ENCODE measurements at regions not wholly inside any gene's neighbourhood (a gene's known extent, or its start where the extent isn't known, plus 50 kb on each side); places are given as distances from the start of the nearest gene placed in this dataset.

GRCh38 chr11:135075740-135076139 lies 663.7 kb upstream of the B3GAT1 start:
- no peak for DNase-seq

GRCh38 chr11:135074397-135074998 lies 662.5 kb upstream of the B3GAT1 start:
- no peak for DNase-seq

- DNase-seq = no peak
Measured at GRCh38 chr11:135073870-135074269, 661.8 kb upstream of the B3GAT1 start.

GRCh38 chr11:135073381-135073780 lies 661.3 kb upstream of the B3GAT1 start:
- DNase-seq = no peak

- DNase-seq = no peak
Measured at GRCh38 chr11:135069890-135070289, 657.8 kb upstream of the B3GAT1 start.

GRCh38 chr11:135069063-135069462 lies 657.0 kb upstream of the B3GAT1 start:
- DNase-seq = no peak

- no peak for DNase-seq
Measured at GRCh38 chr11:135062994-135063393, 651.0 kb upstream of the B3GAT1 start.

GRCh38 chr11:135061166-135061565 lies 649.1 kb upstream of the B3GAT1 start:
- DNase-seq = no peak

- DNase-seq = no peak
Measured at GRCh38 chr11:135046986-135047385, 634.9 kb upstream of the B3GAT1 start.

GRCh38 chr11:135046556-135046955 lies 634.5 kb upstream of the B3GAT1 start:
- no peak for DNase-seq

GRCh38 chr11:135043434-135043833 lies 631.4 kb upstream of the B3GAT1 start:
- DNase-seq = no peak

GRCh38 chr11:135037828-135038227 lies 625.8 kb upstream of the B3GAT1 start:
- no peak for DNase-seq

- no peak for DNase-seq
Measured at GRCh38 chr11:135036488-135037297, 624.7 kb upstream of the B3GAT1 start.

- DNase-seq = no peak
Measured at GRCh38 chr11:135035282-135035681, 623.2 kb upstream of the B3GAT1 start.

GRCh38 chr11:135033540-135033939 lies 621.5 kb upstream of the B3GAT1 start:
- no peak for DNase-seq

- DNase-seq = no peak
Measured at GRCh38 chr11:135031205-135031989, 619.4 kb upstream of the B3GAT1 start.

- DNase-seq = no peak
Measured at GRCh38 chr11:135027461-135027860, 615.4 kb upstream of the B3GAT1 start.

- DNase-seq = no peak
Measured at GRCh38 chr11:135023499-135023898, 611.5 kb upstream of the B3GAT1 start.

GRCh38 chr11:135022454-135022853 lies 610.4 kb upstream of the B3GAT1 start:
- no peak for DNase-seq

- no peak for DNase-seq
Measured at GRCh38 chr11:135019899-135020298, 607.9 kb upstream of the B3GAT1 start.

GRCh38 chr11:135019343-135019871 lies 607.4 kb upstream of the B3GAT1 start:
- DNase-seq = no peak

GRCh38 chr11:135017296-135017695 lies 605.3 kb upstream of the B3GAT1 start:
- DNase-seq = no peak

GRCh38 chr11:135015966-135016365 lies 603.9 kb upstream of the B3GAT1 start:
- DNase-seq = no peak
